ENCODE measurements at regions not wholly inside any gene's neighbourhood (a gene's known extent, or its start where the extent isn't known, plus 50 kb on each side); places are given as distances from the start of the nearest gene placed in this dataset.
"Not testable (repeated sequence)": the region's sequence is repeated elsewhere in the genome, so short reads cannot be mapped to it uniquely, and the experiment has no call there.

GRCh38 chr21:10361214-10361736, 160.1 kb upstream of the TPTE start:
- intact Hi-C loops (cut with micrococcal nuclease); CTCF ChIA-PET; H3K9me1 ChIP-seq (ENCODE audit: insufficient read depth, low read length); H2BK120ac ChIP-seq (ENCODE audit: low read depth, low read length); H4K91ac ChIP-seq (ENCODE audit: insufficient read depth, low read depth, low read length); H2BK5ac ChIP-seq (ENCODE audit: low read depth, low read length, poor library complexity, severe bottlenecking); H2AFZ ChIP-seq (replicated peaks; ENCODE audit: low read length, poor library complexity); H3K9ac ChIP-seq (ENCODE audit: low read depth, low read length); H3K79me1 ChIP-seq (ENCODE audit: low read depth in 1 of 2, low read length in 2 of 2); H3K18ac ChIP-seq (ENCODE audit: low read depth, low read length); H2BK20ac ChIP-seq (ENCODE audit: low read depth, low read length); H2AK5ac ChIP-seq (ENCODE audit: low read depth, low read length); H3K14ac ChIP-seq (replicated peaks; ENCODE audit: low read depth, low read length); BruUV-seq (replicated peaks); H4K20me1 ChIP-seq (ENCODE audit: insufficient read depth, low read length); H3K4me3 ChIP-seq (ENCODE audit: insufficient read depth, low read depth, low read length); H4K5ac ChIP-seq (ENCODE audit: low read depth, low read length); in situ Hi-C loops (cut with MboI; ENCODE audit: low sequenced_read_pairs); H2AK9ac ChIP-seq (replicated peaks; ENCODE audit: low read depth, low read length, poor library complexity); H3K4me2 ChIP-seq (ENCODE audit: low read depth, low read length); H3K4ac ChIP-seq (ENCODE audit: low read depth, low read length); H2BK15ac ChIP-seq (ENCODE audit: low read depth, low read length); H3K56ac ChIP-seq (ENCODE audit: extremely low read depth, insufficient read depth, low read length); H3K23ac ChIP-seq (ENCODE audit: low read depth, low read length); H3K27me3 ChIP-seq (ENCODE audit: control insufficient read depth, insufficient read depth, low read length); ATAC-seq (ENCODE audit: low read depth); H3K27ac ChIP-seq (ENCODE audit: insufficient read depth, low read length); H4K8ac ChIP-seq (ENCODE audit: low read depth in 2 of 2, low read length in 2 of 2); H3K4me1 ChIP-seq (ENCODE audit: control insufficient read depth, insufficient read depth, low read length); DNase-seq; H3K36me3 ChIP-seq (ENCODE audit: control insufficient read depth, insufficient read depth, low read length); dilution Hi-C loops (cut with HindIII; ENCODE audit: low sequenced_read_pairs, unreplicated experiment); H3K9me3 ChIP-seq (ENCODE audit: control insufficient read depth, insufficient read depth, low read length); POLR2A ChIA-PET (ENCODE audit: unreplicated experiment): not testable (repeated sequence)
- no CpG with 5 or more reads among the region's 3 CpGs for WGBS, 2 experiments (ENCODE audit: extremely low coverage in 2 of 2, insufficient read length in 1 of 2)
- peak; percentile 48; the same call in 1 of the 2 replicates for TF ChIP-seq CEBPB (IDR thresholded peaks at IDR 0.05; ENCODE audit: low read depth, low read length)

- H3K79me1 ChIP-seq (ENCODE audit: low read depth in 1 of 2, low read length in 2 of 2): not testable (repeated sequence)
- WGBS, 2 experiments (ENCODE audit: extremely low coverage in 2 of 2, insufficient read length in 1 of 2): 51% methylated on average over 6 of the region's 9 CpGs; no CpG with 5 or more reads in 1 of the 2 experiments
Observed at GRCh38 chr21:10362816-10363215, 158.6 kb upstream of the TPTE start.

More at GRCh38 chr21:10362816-10363215, 158.6 kb upstream of the TPTE start:
- in situ Hi-C loops (cut with MboI; ENCODE audit: low sequenced_read_pairs); H2BK20ac ChIP-seq (ENCODE audit: low read depth, low read length); H3K18ac ChIP-seq (ENCODE audit: low read depth, low read length); ATAC-seq (ENCODE audit: low read depth); H3K4me2 ChIP-seq (ENCODE audit: low read depth, low read length); H2BK120ac ChIP-seq (ENCODE audit: low read depth, low read length); H3K4me1 ChIP-seq (ENCODE audit: control insufficient read depth, insufficient read depth, low read length); H3K9me1 ChIP-seq (ENCODE audit: insufficient read depth, low read length); H3K27me3 ChIP-seq (ENCODE audit: control insufficient read depth, insufficient read depth, low read length); DNase-seq; POLR2A ChIA-PET (ENCODE audit: unreplicated experiment); H4K20me1 ChIP-seq (ENCODE audit: insufficient read depth, low read length); H2BK5ac ChIP-seq (ENCODE audit: low read depth, low read length, poor library complexity, severe bottlenecking); H3K4me3 ChIP-seq (ENCODE audit: insufficient read depth, low read depth, low read length); H4K8ac ChIP-seq (ENCODE audit: low read depth in 2 of 2, low read length in 2 of 2); BruUV-seq (replicated peaks); H3K9ac ChIP-seq (ENCODE audit: low read depth, low read length); H3K14ac ChIP-seq (replicated peaks; ENCODE audit: low read depth, low read length); H2AK9ac ChIP-seq (replicated peaks; ENCODE audit: low read depth, low read length, poor library complexity); H3K56ac ChIP-seq (ENCODE audit: extremely low read depth, insufficient read depth, low read length); H3K9me3 ChIP-seq (ENCODE audit: control insufficient read depth, insufficient read depth, low read length); H2AFZ ChIP-seq (replicated peaks; ENCODE audit: low read length, poor library complexity); H3K36me3 ChIP-seq (ENCODE audit: control insufficient read depth, insufficient read depth, low read length); H2BK15ac ChIP-seq (ENCODE audit: low read depth, low read length); H2AK5ac ChIP-seq (ENCODE audit: low read depth, low read length); H4K91ac ChIP-seq (ENCODE audit: insufficient read depth, low read depth, low read length); H3K27ac ChIP-seq (ENCODE audit: insufficient read depth, low read length); CTCF ChIA-PET; H3K4ac ChIP-seq (ENCODE audit: low read depth, low read length); H4K5ac ChIP-seq (ENCODE audit: low read depth, low read length); dilution Hi-C loops (cut with HindIII; ENCODE audit: low sequenced_read_pairs, unreplicated experiment); H3K23ac ChIP-seq (ENCODE audit: low read depth, low read length); intact Hi-C loops (cut with micrococcal nuclease): not testable (repeated sequence)

Measured in IMR-90 (cell line).